SK-N-SH (cell line): ENCODE measurements at regions not wholly inside any gene's neighbourhood (a gene's known extent, or its start where the extent isn't known, plus 50 kb on each side); places are given as distances from the start of the nearest gene placed in this dataset.

Source experiments
- EP300 ChIP-seq, 2 experiments: IDR thresholded peaks; 2 replicates each; pipeline versions ENCODE4 v1.4.0 to v1.6.1; 2012; ENCODE audit warnings: borderline replicate concordance in 1 of 2, low read depth in 1 of 2, low read length in 1 of 2
- GATA2 ChIP-seq: sonication (generic); formaldehyde crosslinking; IDR thresholded peaks from 2 replicates; pipeline ENCODE4 v1.5.0; 2020; ENCODE audit warnings: mild to moderate bottlenecking, missing genetic modification reagents
- MAX ChIP-seq: IDR thresholded peaks from 2 replicates; pipeline ENCODE4 v1.4.0; 2012; ENCODE audit warnings: low read depth
- MEF2A ChIP-seq: IDR thresholded peaks from 2 replicates; pipeline ENCODE4 v1.4.0; 2012; ENCODE audit warnings: low read depth, borderline replicate concordance
- MXI1 ChIP-seq: IDR thresholded peaks from 2 replicates; pipeline ENCODE4 v1.6.1; 2012; ENCODE audit warnings: mild to moderate bottlenecking, low read depth, low read length, improper control_type of control experiment
- POLR2AphosphoS5 ChIP-seq: IDR thresholded peaks from 2 replicates; pipeline ENCODE4 v1.6.1; 2012; ENCODE audit warnings: low read depth, low read length
- RAD21 ChIP-seq: IDR thresholded peaks from 2 replicates; pipeline ENCODE4 v1.6.1; 2012; ENCODE audit warnings: mild to moderate bottlenecking, low read length
- RXRA ChIP-seq: IDR thresholded peaks from 2 replicates; pipeline ENCODE4 v1.4.0; 2012; ENCODE audit warnings: low read depth, mild to moderate bottlenecking, borderline replicate concordance
- TCF12 ChIP-seq: IDR thresholded peaks from 2 replicates; pipeline ENCODE4 v1.4.0; 2012
- TEAD4 ChIP-seq: IDR thresholded peaks from 2 replicates; pipeline ENCODE4 v1.4.0; 2012; ENCODE audit warnings: mild to moderate bottlenecking, borderline replicate concordance; ENCODE audit not compliant: insufficient read depth
- TF ChIP-seq, protein P1 (sequence below): fragments of 200-600 bp; sonication (generic); IDR thresholded peaks from 2 replicates; pipeline ENCODE4 v1.6.1; 2017; ENCODE audit warnings: antibody characterized with exemption, mild to moderate bottlenecking, moderate library complexity

- TF ChIP-seq, protein P1, sequence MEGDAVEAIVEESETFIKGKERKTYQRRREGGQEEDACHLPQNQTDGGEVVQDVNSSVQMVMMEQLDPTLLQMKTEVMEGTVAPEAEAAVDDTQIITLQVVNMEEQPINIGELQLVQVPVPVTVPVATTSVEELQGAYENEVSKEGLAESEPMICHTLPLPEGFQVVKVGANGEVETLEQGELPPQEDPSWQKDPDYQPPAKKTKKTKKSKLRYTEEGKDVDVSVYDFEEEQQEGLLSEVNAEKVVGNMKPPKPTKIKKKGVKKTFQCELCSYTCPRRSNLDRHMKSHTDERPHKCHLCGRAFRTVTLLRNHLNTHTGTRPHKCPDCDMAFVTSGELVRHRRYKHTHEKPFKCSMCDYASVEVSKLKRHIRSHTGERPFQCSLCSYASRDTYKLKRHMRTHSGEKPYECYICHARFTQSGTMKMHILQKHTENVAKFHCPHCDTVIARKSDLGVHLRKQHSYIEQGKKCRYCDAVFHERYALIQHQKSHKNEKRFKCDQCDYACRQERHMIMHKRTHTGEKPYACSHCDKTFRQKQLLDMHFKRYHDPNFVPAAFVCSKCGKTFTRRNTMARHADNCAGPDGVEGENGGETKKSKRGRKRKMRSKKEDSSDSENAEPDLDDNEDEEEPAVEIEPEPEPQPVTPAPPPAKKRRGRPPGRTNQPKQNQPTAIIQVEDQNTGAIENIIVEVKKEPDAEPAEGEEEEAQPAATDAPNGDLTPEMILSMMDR: no peak
- TF ChIP-seq POLR2AphosphoS5 (no peak), TEAD4 (no peak), RAD21 (no peak), MAX (no peak), TCF12 (no peak), MXI1 (no peak), EP300 (IDR thresholded peaks at IDR 0.05; ENCODE audit: borderline replicate concordance in 1 of 2, low read depth in 1 of 2, low read length in 1 of 2) (no peak), RXRA (no peak), MEF2A (no peak), GATA2 (CRISPR knock-in tag) (no peak)
Measured at GRCh38 chr4:126834854-126835253, 797.9 kb upstream of the INTU start.
